Mesenchymal stem cell (in vitro differentiated cells and primary cell): ENCODE measurements at regions not wholly inside any gene's neighbourhood (a gene's known extent, or its start where the extent isn't known, plus 50 kb on each side); places are given as distances from the start of the nearest gene placed in this dataset.

ENCODE experiments used
- DNase-seq: peaks from one replicate; pipeline ENCODE4 v3.0.0-alpha.2; 2013
- H2AFZ ChIP-seq: one replicate; pipeline ENCODE4 v1.6.1; 2013; ENCODE audit warnings: low read depth, mild to moderate bottlenecking, control low read depth, inconsistent platforms, low read length, moderate library complexity
- H2AK5ac ChIP-seq: 2 replicates; pipeline ENCODE4 v1.6.1; 2013; ENCODE audit warnings: low read length, moderate library complexity, mild to moderate bottlenecking, inconsistent platforms; ENCODE audit not compliant: severe bottlenecking
- H2BK120ac ChIP-seq: one replicate; pipeline ENCODE4 v1.6.1; 2013; ENCODE audit warnings: low read depth, mild to moderate bottlenecking, inconsistent platforms, low read length, moderate library complexity
- H2BK12ac ChIP-seq, 2 experiments: one replicate each; pipeline ENCODE4 v1.6.1; 2013; ENCODE audit warnings: inconsistent platforms in 2 of 2, low read length in 2 of 2, mild to moderate bottlenecking in 2 of 2, moderate library complexity in 2 of 2, control low read depth in 1 of 2
- H2BK15ac ChIP-seq: one replicate; pipeline ENCODE4 v1.6.1; 2013; ENCODE audit warnings: mild to moderate bottlenecking, low read depth, inconsistent platforms; ENCODE audit not compliant: poor library complexity, severe bottlenecking
- H2BK5ac ChIP-seq: 2 replicates; pipeline ENCODE4 v1.6.1; 2013; ENCODE audit warnings: low read depth, mild to moderate bottlenecking, low read length, control low read depth, inconsistent platforms; ENCODE audit not compliant: poor library complexity, severe bottlenecking
- H3K14ac ChIP-seq, 2 experiments: one replicate each; pipeline ENCODE4 v1.6.1; 2013; ENCODE audit warnings: inconsistent platforms in 2 of 2, low read length in 2 of 2, control low read depth in 1 of 2, mild to moderate bottlenecking in 1 of 2, moderate library complexity in 1 of 2
- H3K18ac ChIP-seq, 2 experiments: one replicate each; pipeline ENCODE4 v1.6.1; 2013; ENCODE audit warnings: inconsistent platforms in 2 of 2, low read length in 2 of 2, control low read depth in 1 of 2, low read depth in 1 of 2, mild to moderate bottlenecking in 1 of 2
- H3K23ac ChIP-seq, 2 experiments: one replicate each; pipeline ENCODE4 v1.6.1; 2013; ENCODE audit warnings: inconsistent platforms in 2 of 2, low read length in 2 of 2, mild to moderate bottlenecking in 2 of 2, moderate library complexity in 2 of 2, control low read depth in 1 of 2
- H3K27ac ChIP-seq: 2 replicates; pipeline ENCODE4 v1.5.1; 2013; ENCODE audit warnings: mild to moderate bottlenecking, moderate library complexity, low read length, control low read depth, inconsistent platforms; ENCODE audit not compliant: poor library complexity, severe bottlenecking
- H3K27me3 ChIP-seq, 2 experiments: 2 replicates each; pipeline versions ENCODE4 v1.6.1 to v1.7.0; 2013; ENCODE audit warnings: low read length in 2 of 2, mild to moderate bottlenecking in 2 of 2, moderate library complexity in 2 of 2, control low read depth in 1 of 2, inconsistent platforms in 1 of 2; ENCODE audit not compliant: control insufficient read depth in 1 of 2, insufficient read depth in 1 of 2
- H3K36me3 ChIP-seq, 2 experiments: 2 replicates each; pipeline versions ENCODE4 v1.6.1 to v1.7.0; 2013; ENCODE audit warnings: low read length in 2 of 2, control low read depth in 1 of 2, inconsistent platforms in 1 of 2, low read depth in 1 of 2, mild to moderate bottlenecking in 1 of 2; ENCODE audit not compliant: insufficient read depth in 2 of 2, control insufficient read depth in 1 of 2
- H3K4ac ChIP-seq, 2 experiments: one replicate each; pipeline ENCODE4 v1.6.1; 2013; ENCODE audit warnings: inconsistent platforms in 2 of 2, low read length in 2 of 2, mild to moderate bottlenecking in 2 of 2, moderate library complexity in 2 of 2, control low read depth in 1 of 2, low read depth in 1 of 2
- H3K4me1 ChIP-seq: 2 replicates; pipeline ENCODE4 v1.6.1; 2013; ENCODE audit warnings: low read depth, low read length, control low read depth; ENCODE audit not compliant: control insufficient read depth, insufficient read depth
- H3K4me2 ChIP-seq: 2 replicates; pipeline ENCODE4 v1.6.1; 2013; ENCODE audit warnings: low read length, mild to moderate bottlenecking, inconsistent platforms; ENCODE audit not compliant: poor library complexity, severe bottlenecking
- H3K4me3 ChIP-seq, 2 experiments: 2 replicates each; pipeline versions ENCODE4 v1.5.1 to v1.7.0; 2013; ENCODE audit warnings: low read length in 2 of 2, mild to moderate bottlenecking in 2 of 2, control low read depth in 1 of 2, low read depth in 1 of 2; ENCODE audit not compliant: insufficient read depth in 1 of 2
- H3K79me1 ChIP-seq: replicated peaks from 2 replicates; pipeline ENCODE4 v1.6.1; 2013; ENCODE audit warnings: mild to moderate bottlenecking, control low read depth, low read length, inconsistent platforms; ENCODE audit not compliant: poor library complexity, severe bottlenecking
- H3K9ac ChIP-seq: 2 replicates; pipeline ENCODE4 v1.7.0; 2013; ENCODE audit warnings: mild to moderate bottlenecking, low read length, moderate library complexity
- H3K9me3 ChIP-seq: 2 replicates; pipeline ENCODE4 v1.7.0; 2013; ENCODE audit warnings: mild to moderate bottlenecking, low read length; ENCODE audit not compliant: control insufficient read depth
- H4K8ac ChIP-seq: one replicate; pipeline ENCODE4 v1.6.1; 2013; ENCODE audit warnings: inconsistent platforms, mild to moderate bottlenecking, low read length, moderate library complexity
- H4K91ac ChIP-seq: one replicate; pipeline ENCODE4 v1.6.1; 2013; ENCODE audit warnings: mild to moderate bottlenecking, low read length, inconsistent platforms
- WGBS: methylation state at CpG from one replicate; pipeline ENCODE4 v1.1.7; 2013; ENCODE audit warnings: mixed read lengths; 5-methylcytosine and 5-hydroxymethylcytosine counted together

DNA sequence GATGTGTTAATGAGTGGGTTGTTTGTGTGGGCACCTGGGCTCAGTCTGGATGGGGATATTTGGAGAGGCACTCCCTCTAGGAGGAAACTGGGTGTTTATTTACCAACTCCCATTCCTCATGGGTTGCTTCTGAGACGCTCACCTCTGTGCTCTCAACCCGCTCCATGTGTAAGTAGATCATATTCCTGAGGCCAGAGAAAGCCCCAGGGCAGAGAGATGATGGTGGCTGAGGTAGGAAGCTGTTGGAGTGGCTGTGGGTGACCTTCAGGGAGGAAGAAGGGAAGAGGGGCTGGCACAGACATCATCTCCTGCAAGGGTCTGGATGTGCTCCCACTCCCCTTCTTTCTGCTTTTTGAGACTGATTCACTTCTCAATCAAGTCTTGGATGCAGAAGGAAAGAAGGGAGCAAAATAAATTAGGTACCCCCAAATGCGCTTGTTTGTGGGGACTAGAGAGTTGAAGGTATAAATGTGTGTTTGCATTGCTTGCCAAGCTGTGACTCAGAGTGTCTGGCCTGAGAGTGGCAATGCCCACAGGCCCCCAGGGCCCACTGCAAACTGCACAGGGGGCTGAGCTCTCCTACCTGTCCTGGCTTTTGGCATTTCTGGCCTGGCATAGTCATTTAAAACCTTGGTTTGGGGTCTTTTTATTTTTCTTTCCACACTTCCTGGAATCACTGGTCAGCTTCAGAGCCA, 57.2 kb upstream of the TNP1 start:
- no peak overlapping the region for H2BK120ac ChIP-seq
- WGBS: 94% methylated on average over 3 of the region's 3 CpGs
- H3K9me3 ChIP-seq: no peaks in the 10 kb centered on the region
- no peak overlapping the region for H3K9ac ChIP-seq
- H2AFZ ChIP-seq: no peak overlapping the region
- H2BK15ac ChIP-seq: no peak overlapping the region
- H3K4ac ChIP-seq: no peak overlapping the region
- no peak overlapping the region for H4K91ac ChIP-seq
- H2AK5ac ChIP-seq: no peak overlapping the region
- no peak overlapping the region for H2BK5ac ChIP-seq
- H3K4me2 ChIP-seq: no peak overlapping the region
- no peak overlapping the region for H3K18ac ChIP-seq
- H3K27me3 ChIP-seq: no peaks in the 10 kb centered on the region
- H4K8ac ChIP-seq: no peak overlapping the region
- H3K23ac ChIP-seq: no peak overlapping the region
- no peak overlapping the region for H3K27ac ChIP-seq
- no peak overlapping the region for H3K14ac ChIP-seq
- H2BK12ac ChIP-seq: no peak overlapping the region
- H3K36me3 ChIP-seq: no peaks in the 10 kb centered on the region
- H3K4me3 ChIP-seq: no peak overlapping the region
- no peaks in the 10 kb centered on the region for H3K79me1 ChIP-seq
- H3K4me1 ChIP-seq: peaks cover 6% of the 10 kb centered on the region
- DNase-seq: no peak

DNA sequence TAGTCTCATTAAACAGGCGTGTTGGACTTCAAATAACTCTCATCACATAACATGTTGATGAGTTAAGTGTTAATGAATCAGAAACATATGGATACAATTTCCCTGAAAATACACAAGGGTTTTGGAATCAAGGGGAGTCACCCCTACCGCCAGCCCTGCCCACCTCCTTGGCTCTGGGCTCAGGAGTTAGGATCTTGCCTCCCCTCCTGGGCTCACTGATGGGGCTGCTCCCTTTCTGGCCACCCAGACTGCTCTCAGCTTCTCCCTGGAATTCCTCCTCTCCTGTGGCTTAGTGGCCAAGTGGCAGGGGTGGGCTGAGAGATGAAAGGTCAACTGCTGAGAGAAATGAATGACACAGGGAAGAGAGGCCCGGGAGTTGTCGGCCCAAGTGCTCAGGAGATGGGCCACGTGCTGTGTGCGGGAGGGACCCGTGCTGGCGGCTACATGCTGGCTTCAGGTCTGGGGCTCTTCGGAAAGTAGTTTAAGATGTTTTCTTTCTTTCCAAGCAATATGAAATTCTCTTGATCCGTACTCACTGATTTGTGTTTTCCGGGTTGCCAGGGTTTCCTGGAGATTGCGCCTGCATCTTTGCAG, 55.8 kb upstream of the TNP1 start:
- Histone ChIP-seq H3K4me3 (no peak overlapping the region), H3K23ac (no peak overlapping the region), H3K4ac (no peak overlapping the region), H3K14ac (no peak overlapping the region), H4K91ac (no peak overlapping the region), H3K27ac (no peak overlapping the region), H3K4me2 (no peak overlapping the region), H2BK15ac (no peak overlapping the region), H2AFZ (no peak overlapping the region), H2AK5ac (no peak overlapping the region), H3K79me1 (no peaks in the 10 kb centered on the region), H4K8ac (no peak overlapping the region), H3K9me3 (no peaks in the 10 kb centered on the region), H2BK120ac (no peak overlapping the region), H2BK12ac (no peak overlapping the region), H3K27me3 (no peaks in the 10 kb centered on the region), H3K4me1 (peaks cover 6% of the 10 kb centered on the region), H3K9ac (peak overlapping the region; percentile 68), H2BK5ac (no peak overlapping the region), H3K18ac (peak overlapping the region in 1 of 2 experiments; percentile 2), H3K36me3 (no peaks in the 10 kb centered on the region)
- 92% methylated on average over 11 of the region's 12 CpGs for WGBS
- no peak for DNase-seq

DNA sequence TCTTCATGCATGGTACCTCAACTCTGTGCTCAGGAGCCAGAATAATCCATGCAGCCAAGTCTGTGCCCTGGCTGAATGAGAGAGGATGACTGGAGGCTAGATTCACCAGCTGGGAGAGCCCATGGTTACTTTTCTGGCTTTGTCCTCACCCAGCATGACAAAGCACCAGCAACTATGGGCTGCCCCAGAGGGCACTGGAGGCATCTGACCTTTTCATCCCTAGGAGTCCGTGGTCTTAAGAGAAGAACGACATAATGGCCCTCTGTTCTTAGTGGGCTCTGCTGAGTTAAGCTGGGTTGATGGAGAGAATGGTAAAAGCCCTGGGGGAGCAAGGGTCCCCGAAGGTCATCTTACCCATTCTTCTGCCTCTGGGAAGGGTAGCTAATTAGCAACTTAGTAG, 54.6 kb upstream of the TNP1 start:
- peaks cover 6% of the 10 kb centered on the region for H3K4me1 ChIP-seq
- no peak overlapping the region for H2AFZ ChIP-seq
- H2AK5ac ChIP-seq: no peak overlapping the region
- no peaks in the 10 kb centered on the region for H3K27me3 ChIP-seq
- H3K79me1 ChIP-seq: no peaks in the 10 kb centered on the region
- H3K4ac ChIP-seq: no peak overlapping the region
- H2BK120ac ChIP-seq: no peak overlapping the region
- H3K14ac ChIP-seq: no peak overlapping the region
- no peak overlapping the region for H4K8ac ChIP-seq
- H3K4me3 ChIP-seq: no peak overlapping the region
- no peak overlapping the region for H2BK12ac ChIP-seq
- no peak overlapping the region for H3K27ac ChIP-seq
- H3K9me3 ChIP-seq: no peaks in the 10 kb centered on the region
- no peak overlapping the region for H3K18ac ChIP-seq
- H3K36me3 ChIP-seq: no peaks in the 10 kb centered on the region
- no peak overlapping the region for H3K4me2 ChIP-seq
- H3K23ac ChIP-seq: no peak overlapping the region
- H4K91ac ChIP-seq: no peak overlapping the region
- H2BK15ac ChIP-seq: no peak overlapping the region
- no peak overlapping the region for H3K9ac ChIP-seq
- 89% methylated on average over 3 of the region's 3 CpGs for WGBS
- H2BK5ac ChIP-seq: no peak overlapping the region
- no peak for DNase-seq

DNA sequence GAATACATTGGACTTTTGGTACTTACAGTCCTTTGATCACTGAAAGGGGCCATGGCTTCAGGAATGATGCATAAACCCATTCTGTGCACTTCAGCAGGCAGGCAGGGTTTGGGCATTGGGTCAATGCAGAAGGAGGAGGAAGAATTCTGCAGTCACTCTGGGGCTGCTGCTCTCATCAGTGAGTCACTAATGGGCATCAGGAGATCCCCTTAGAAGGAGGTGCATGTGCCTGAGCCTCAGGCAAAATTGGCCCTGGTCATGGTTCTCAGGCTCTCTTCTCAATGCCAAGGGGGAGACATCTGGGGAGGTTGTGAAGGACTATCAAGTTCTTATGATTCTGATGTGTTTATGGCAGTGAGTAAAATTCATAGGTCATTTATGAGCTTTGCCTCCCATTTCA, 52.0 kb upstream of the TNP1 start:
- DNase-seq: peak; percentile 7
- Histone ChIP-seq H3K4me1 (no peaks in the 10 kb centered on the region), H3K9ac (no peak overlapping the region), H2BK15ac (no peak overlapping the region), H3K4me2 (no peak overlapping the region), H2AK5ac (no peak overlapping the region), H3K9me3 (no peaks in the 10 kb centered on the region), H2BK120ac (no peak overlapping the region), H3K36me3 (no peaks in the 10 kb centered on the region), H3K79me1 (no peaks in the 10 kb centered on the region), H3K4ac (no peak overlapping the region), H3K27ac (no peak overlapping the region), H3K14ac (no peak overlapping the region), H3K18ac (no peak overlapping the region), H2BK5ac (no peak overlapping the region), H4K91ac (no peak overlapping the region), H2AFZ (no peak overlapping the region), H3K23ac (no peak overlapping the region), H3K4me3 (no peak overlapping the region), H4K8ac (no peak overlapping the region), H3K27me3 (no peaks in the 10 kb centered on the region), H2BK12ac (no peak overlapping the region)
